ENCODE measurements at regions not wholly inside any gene's neighbourhood (a gene's known extent, or its start where the extent isn't known, plus 50 kb on each side); places are given as distances from the start of the nearest gene placed in this dataset.

- TF ChIP-seq CTCF (IDR thresholded peaks at IDR 0.05 in 2 of 3, conservative IDR thresholded peaks at IDR 0.05 in 1 of 3; ENCODE audit: borderline replicate concordance in 1 of 3, insufficient read depth in 1 of 3, low read depth in 2 of 3, low read length in 2 of 3), result no peak
- TF ChIP-seq SIN3A (IDR thresholded peaks at IDR 0.05; ENCODE audit: low read depth), result no peak
- no peak for TF ChIP-seq TCF7L2 (IDR thresholded peaks at IDR 0.05; ENCODE audit: borderline replicate concordance, extremely low read depth, insufficient read depth, insufficient read length)
- TF ChIP-seq ELF1 (IDR thresholded peaks at IDR 0.05; ENCODE audit: borderline replicate concordance, low read depth), result no peak
- TF ChIP-seq REST (IDR thresholded peaks at IDR 0.05; ENCODE audit: low read depth), result no peak
- no peak for TF ChIP-seq POLR2AphosphoS5 (IDR thresholded peaks at IDR 0.05; ENCODE audit: low read depth, low read length)
- no peak for TF ChIP-seq CEBPB (IDR thresholded peaks at IDR 0.05; ENCODE audit: low read depth)
- no peak for TF ChIP-seq POLR2A (IDR thresholded peaks at IDR 0.05; ENCODE audit: borderline replicate concordance, extremely low read depth, insufficient read depth, insufficient read length)
- TF ChIP-seq YY1 (IDR thresholded peaks at IDR 0.05; ENCODE audit: extremely low read depth, insufficient replicate concordance, low read depth, low read length), result no peak
- no peak for TF ChIP-seq ATF3 (IDR thresholded peaks at IDR 0.05)
- TF ChIP-seq SRF (IDR thresholded peaks at IDR 0.05; ENCODE audit: low read depth), result no peak
- no peak for TF ChIP-seq RAD21 (IDR thresholded peaks at IDR 0.05; ENCODE audit: low read depth)
- no peak for TF ChIP-seq EZH2 (IDR thresholded peaks at IDR 0.05)
- TF ChIP-seq JUND (IDR thresholded peaks at IDR 0.05), result no peak
These were observed 709.6 kb upstream of the MARCKS start for GRCh38 chr6:113147544-113147943.
